ENCODE measurements at regions not wholly inside any gene's neighbourhood (a gene's known extent, or its start where the extent isn't known, plus 50 kb on each side); places are given as distances from the start of the nearest gene placed in this dataset.
A peak's percentile ranks its signal among the peaks of the same experiment; 100 is the strongest.
"Not testable (repeated sequence)": the region's sequence is repeated elsewhere in the genome, so short reads cannot be mapped to it uniquely, and the experiment has no call there.

DNA sequence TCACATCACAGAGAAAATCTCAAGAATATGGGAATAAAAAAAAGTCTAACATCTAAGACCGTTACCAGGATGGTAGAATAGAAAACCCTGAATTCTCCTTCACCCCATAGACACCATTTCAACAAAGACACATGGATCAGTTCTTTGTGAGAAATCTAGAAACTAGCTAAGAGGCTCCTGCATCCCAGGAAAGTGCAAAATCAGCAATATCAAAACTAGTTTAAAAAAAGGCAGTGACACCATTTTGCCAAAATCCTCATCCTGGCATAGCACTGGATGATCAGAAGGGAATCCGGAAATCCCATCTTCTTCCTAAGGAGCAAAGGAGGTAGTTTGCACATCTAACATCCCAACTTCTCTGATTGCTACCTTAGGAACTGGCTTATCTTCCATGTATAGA is 88.9 kb upstream of the MAGEE2 start:
- DNase-seq = no peak

DNA sequence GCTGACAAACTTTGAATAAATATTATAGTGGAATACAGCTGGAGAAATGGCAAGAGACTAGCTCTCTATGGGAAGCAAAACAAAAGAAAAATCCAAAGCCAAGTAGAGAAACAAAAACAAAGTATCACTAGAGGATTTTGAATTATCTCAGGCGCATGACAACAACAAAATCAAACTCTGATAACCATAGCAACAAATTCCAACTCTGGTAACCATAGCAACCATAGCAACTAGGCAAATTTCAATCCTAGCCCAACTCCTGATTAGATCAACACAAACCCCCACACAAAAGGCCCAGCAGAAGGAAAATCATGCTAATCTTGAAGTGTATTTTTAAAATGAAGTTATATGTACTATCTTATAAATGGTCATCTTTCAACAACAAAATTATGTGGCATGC is 98.4 kb upstream of the MAGEE2 start:
- no peak for DNase-seq

DNA sequence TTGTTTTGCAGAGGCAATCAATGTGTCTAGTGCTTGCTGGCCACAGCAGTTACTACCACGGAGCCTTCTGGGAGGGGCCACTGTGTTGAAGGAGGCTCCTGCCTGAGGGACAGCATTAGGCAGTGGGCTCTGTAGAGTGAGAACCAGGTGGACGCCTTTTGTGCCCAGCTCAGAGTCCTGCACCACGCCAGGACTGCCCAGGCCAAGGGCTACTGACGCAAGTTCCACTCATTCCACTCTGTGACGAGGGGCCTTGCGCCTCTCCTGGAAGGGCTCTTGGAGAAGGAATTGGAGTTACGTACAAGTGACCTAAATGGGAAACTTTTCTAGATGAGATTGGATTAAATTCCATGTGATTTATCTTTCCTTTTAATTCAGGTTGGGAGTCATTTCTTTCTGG is 102.8 kb upstream of the MAGEE2 start:
- no peak for DNase-seq

DNA sequence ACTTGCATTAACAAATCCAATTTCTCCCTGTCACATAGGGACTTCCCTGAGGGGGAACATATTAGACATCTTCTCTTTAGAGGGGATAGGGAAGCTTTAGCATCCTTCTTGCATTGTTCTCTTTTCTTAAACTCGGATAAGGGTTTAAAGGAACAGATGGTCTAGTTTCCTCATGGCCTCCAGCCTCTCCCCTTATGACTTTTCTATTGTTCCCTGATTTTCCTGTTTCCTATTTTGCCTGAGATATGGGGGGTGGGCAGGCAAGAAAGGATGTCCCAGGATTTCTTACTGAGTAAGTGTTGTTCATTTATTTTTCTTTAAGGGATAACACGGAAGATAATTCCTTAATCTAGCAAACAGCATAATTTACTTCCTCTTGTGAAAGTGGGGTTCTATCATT is 107.7 kb upstream of the MAGEE2 start:
- DNase-seq = no peak

DNA sequence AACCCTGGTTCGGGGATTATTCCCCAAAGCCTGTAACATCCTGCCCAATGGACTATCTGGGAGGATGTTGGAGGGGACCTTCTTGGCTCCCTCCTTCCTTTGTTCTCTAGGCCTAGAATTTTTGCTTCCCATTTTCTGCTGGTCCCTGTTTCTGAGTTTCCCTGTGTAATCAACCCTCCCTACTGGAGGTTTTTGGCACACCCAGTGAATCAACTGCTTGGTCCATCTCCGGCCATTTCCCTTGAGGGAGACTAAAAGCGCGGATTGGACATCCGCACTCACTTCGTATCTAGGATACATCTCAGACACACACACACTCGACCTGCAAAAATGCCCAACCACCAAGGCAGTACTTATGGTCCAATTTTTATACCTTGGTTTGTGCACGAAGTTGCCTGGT is 108.2 kb upstream of the MAGEE2 start:
- DNase-seq = no peak

DNA sequence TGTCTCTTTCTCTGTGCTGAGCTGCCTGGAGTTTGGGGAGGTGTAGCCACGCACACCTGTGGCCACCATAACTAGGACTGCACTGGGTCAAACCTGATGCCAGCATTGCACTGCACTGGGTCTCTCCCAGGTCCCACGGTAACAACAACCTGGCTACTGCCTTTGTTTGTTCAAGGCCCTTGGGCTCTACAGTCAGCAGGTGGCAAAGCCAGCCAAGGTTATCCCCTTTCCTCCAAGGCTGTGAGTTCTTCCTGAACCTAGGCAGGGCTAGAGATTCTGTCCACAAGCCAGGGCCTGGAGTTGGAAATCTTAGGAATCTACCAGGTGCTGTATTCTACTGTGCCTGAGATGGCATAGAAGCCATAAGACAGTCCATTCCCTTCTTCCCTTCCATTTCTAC is 126.7 kb upstream of the MAGEE2 start:
- DNase-seq = no peak

DNA sequence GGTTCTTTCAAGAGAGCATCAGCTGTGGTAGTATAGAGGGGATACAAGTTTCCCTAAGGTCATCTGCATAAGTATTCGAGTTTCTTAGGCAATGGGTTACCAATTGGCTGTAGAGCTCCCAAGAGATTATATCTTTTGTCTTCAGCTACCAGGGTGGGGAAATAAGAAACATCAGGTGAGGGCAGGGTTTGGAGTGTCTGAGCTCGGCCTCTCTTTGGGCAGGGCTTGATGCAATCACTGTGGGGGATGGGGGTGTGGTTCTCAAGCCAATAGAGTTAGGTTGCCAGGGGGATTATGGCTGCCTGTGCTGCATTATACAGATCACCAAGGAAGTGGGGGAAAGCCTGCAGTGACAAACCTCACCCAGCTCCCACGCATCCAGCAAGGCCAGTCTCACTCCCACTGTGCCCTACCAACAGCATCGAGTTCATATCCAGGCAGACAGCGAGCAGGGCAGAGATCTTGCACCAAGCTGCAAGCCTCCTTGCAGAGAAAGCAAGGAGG is 172.1 kb upstream of the MAGEE2 start:
- DNase-seq = no peak

DNA sequence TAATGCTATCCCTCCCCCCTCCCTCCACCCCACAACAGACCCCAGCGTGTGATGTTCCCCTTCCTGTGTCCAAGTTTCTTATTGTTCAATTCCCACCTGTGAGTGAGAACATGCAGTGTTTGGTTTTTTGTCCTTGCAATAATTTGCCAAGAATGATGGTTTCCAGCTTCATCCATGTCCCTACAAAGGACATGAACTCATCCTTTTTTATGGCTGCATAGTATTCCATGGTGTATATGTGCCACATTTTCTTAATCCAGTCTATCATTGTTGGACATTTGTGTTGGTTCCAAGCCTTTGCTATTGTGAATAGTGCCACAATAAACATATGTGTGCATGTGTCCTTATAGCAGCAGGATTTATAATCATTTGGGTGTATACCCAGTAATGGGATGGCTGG is 176.3 kb upstream of the MAGEE2 start:
- not testable (repeated sequence) for DNase-seq

DNA sequence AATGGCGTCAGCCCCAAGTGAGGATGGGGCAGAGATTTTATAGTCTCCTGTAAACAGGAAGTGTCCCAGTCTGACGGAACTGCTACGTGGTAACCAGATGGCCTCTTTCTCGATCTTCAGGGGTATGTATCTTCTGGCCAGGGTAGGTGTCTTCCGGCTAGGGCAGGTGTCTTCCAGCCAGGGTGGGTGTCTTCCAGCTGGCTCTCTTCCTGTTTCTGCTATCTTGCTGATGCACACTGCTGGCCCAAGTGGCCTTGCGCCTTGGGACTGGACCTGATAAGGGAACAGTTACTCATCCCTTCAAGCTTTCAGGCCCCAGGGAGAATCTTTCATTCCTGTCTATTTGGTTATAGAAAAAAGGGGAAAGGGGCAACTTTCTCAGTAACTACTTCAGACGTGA is 178.7 kb upstream of the MAGEE2 start:
- no peak for DNase-seq

DNA sequence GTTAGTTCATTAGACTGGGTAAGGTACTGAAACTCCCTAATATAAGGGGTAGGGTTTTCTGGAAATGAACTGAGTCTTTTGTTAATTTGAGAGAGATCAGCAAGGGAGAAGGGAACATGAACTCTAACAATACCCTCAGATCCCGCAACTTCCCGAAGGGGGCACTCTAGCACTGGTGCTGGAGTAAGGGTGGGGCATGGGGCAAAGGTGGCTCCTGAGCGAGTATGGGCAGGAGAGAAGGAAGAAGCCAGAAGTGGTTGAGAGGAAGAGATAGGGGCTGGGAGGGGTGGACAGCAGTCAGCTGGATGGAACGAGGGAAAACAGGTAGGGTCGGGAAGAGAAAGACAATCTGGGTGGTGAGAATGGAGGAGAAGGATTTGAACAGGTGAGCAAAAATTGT is 183.2 kb upstream of the MAGEE2 start:
- DNase-seq = no peak

DNA sequence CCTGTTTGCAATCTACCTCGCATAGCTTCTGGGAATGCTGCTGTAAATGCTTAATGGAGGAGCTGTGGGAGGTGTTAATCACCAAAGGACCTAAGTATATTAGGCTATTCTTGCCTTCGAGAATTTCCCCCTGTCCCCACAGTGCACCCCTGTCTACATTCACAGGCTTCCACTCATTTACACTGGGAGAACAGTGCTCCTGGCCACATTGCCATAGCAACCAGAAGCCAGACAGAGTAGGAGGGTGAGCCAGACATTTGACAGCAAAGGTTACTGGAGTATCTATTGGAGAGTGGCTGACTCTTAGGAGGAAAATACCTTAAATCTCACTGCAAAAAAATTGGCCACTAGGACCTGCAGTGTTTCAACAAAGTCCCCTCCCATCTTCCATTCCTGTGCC is 185.9 kb upstream of the PBDC1 start:
- no peak for DNase-seq

DNA sequence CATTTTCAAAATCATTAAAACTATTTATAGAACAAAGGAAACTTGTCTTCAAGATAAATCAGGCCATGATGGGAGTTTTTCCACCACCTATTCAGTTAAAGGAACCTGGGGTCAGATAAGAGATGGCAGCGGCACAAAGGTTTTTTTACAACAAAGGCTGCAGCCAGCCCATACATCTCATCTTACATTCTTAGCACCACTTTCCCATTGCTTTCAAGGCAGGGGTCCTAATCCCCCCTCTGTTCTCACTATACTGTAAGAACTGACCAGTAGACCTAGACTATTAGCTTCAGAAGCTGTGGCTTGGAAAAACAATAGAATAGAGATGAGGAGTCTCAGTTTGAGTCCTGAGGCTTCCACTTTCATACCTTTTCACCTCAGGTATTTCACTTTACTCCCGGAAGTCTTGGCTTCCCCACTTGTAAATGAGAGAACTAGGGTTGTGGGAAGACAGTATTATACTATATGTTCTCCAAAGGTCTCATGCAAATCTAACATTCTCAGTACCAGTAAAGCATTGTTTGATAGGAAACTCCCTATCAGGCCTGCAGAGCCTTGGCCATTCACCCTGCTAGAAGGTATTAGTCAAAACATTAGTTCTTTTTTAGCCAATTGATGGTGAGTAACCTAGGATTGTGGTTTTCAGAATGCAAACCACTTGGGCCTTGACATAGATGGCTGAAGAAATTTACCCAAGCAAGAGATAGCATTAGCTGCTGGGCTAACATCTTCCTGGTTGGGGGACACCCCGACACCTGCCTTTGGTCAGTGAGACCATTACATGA is 182.9 kb upstream of the PBDC1 start:
- no peak for DNase-seq

DNA sequence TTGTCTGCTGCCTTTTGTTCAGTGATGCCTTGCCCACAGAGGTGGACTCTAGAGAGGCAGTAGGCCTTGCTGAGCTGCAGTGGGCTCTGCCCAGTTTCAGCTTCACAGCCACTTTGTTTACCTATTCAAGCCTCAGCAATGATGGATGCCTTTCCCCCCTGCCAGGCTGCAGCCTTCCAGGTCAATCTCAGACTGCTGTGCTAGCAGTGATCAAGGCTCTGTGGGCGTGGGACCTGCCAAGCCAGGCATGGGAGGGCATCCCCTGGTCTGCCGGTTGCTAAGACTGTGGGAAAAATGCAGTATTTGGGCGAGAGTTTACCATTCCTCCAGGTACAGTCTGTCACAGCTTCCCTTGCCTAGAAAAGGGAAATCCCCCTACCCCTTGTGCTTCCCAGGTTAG is 175.2 kb upstream of the PBDC1 start:
- DNase-seq = no peak

DNA sequence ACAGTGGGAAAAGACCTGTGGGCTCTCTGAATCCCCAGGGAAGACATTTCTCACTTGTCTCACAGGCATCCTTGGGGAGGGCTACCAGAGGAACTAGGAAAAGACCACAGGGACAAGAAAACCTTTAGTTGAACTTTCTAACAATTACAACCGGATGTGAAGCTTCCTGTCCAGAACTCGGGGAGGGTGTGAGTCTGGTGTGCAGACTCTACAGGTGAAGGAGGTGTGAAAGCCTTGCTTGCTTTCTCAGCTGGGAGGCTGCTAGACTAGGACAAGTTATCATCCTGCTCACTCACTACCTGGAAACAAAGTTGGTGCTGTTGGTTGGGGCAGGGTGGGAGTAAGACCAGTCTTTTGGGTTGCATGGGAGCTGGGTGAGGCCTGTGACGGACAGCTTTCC is 158.5 kb upstream of the PBDC1 start:
- no peak for DNase-seq

DNA sequence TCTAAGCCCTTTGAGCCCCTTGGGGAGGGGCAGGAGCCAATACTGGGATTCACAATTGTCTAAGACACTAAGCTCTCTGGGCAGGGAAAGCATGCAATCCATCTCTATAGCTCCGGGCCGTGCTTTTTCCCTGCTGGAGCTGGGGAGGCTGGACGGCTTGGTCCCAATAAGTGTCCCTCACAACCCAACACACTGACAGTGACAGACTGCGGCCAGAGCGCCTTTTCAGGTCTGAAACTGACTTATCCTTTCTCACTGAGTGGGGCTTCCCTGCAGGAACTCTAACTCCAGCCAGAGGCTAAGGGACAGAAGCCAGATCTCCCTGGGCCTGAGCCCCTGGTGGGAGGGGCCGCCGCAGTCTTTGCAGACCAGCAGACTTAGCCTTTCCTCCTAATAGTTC is 146.6 kb upstream of the PBDC1 start:
- DNase-seq = no peak

DNA sequence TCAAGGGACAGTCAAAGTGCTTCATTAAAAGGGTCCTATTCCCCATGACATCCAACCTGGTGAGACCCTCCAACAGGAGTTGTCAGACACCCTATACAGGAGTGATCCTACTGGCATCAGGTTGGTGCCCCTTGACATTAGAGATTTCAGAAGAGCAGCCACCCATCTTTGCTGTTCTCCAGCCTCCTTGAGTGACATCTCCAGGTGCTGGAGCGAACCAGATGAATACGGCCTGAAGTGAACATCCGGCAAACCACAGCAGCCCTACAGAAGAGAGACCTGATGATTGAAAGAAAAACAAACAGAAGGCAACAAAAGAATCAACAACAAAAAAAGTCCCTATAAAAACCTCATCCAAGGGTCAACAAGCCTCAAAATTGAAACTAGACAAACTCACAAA is 146.1 kb upstream of the PBDC1 start:
- no peak for DNase-seq

DNA sequence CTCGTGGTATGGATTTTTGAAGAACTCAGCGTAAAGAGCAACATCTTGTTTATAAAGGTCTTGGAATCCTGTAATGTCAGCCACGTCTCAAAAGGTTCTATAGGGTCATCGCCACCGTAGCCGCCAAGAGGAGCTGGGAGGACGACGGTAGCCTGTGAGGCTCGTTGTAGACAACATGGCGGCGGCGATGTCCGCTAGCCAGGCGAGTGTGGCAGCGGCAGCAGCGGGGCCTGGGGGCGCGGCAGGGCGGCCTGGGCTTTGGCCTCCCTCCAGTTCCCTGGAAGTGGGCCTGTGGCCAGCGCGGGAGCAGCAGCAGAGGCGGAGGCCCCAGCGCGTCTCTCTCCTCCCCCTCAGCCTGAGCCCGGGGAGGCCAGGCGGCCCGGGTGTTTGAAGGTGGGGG is 143.5 kb upstream of the PBDC1 start:
- DNase-seq = peak; percentile 24

DNA sequence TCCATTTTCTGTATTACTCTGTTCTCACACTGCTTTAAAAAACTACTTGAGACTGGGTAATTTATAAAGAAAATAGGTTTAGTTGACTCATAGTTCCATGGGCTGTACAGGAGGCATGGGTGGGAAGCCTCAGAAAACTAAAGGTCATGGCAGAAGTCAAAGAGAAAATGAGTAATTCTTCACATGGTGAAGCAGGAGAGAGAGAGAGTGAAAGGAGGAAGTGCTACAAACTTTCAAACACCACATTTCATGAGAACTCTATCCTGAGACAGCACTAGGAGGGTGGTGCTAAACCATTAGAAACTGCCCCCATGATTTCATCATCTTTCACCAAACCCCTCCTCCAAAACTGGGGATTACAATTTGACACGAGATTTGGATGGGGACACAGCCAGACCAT is 108.0 kb upstream of the PBDC1 start:
- no peak for DNase-seq

DNA sequence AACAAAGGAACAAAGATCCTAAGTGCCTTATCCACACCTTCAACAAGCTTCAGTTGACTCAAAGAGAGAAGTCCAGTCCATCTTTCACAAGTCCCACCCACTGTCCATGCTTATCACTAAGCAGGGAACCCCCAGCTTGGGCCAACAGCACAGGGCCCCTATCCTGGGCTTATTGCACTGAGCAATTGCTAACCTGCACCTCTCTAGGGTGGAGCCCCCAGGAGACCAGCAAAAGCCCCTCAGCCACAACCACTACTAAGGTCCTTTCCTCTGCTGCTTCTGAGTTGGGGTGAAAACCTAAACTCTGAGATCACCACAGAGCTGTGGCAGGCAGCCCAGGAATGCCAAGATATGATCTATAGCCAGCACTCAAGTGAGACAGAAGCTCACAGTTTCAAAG is 96.7 kb upstream of the PBDC1 start:
- no peak for DNase-seq

DNA sequence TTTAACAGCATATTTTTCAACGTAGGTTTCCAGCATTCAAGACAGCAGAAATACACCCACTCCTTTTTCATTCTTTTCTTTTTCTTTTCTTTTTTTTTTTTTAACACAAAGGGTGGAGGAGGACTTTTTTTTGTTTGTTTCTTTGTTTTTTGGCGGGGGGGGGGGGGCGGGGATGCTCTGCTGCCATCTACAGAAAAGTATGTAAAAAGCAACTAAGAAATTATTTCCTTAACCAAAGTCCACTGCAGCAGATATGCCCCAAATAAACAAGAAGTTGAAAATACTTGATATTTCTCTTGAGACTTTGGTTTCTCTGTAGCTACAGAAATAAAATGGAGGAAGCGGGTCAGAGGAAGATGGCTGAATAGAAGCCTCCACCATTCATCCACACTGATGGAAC is 63.2 kb upstream of the PBDC1 start:
- DNase-seq = no peak
